ENCODE measurements at regions not wholly inside any gene's neighbourhood (a gene's known extent, or its start where the extent isn't known, plus 50 kb on each side); places are given as distances from the start of the nearest gene placed in this dataset.

DNA sequence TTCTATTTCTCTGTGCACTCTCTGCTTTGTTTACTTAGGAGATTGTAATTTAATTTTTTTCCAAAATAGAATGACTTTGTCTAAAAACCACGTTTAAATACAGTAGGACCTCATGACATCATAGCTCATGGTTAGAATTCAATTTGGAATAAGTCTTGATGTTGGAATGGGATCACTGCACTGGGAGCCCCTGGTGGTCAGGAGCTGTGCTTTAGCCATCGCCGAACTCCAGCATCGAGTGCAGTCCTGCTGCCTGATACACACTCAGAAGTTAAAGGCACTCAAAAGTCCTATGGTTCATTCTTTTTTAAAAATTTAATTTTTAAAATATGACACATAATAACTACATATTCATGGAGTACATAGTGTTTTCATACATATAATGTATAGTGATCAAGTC, 75.1 kb downstream of the TEX35 start:
- TF ChIP-seq, protein P1, sequence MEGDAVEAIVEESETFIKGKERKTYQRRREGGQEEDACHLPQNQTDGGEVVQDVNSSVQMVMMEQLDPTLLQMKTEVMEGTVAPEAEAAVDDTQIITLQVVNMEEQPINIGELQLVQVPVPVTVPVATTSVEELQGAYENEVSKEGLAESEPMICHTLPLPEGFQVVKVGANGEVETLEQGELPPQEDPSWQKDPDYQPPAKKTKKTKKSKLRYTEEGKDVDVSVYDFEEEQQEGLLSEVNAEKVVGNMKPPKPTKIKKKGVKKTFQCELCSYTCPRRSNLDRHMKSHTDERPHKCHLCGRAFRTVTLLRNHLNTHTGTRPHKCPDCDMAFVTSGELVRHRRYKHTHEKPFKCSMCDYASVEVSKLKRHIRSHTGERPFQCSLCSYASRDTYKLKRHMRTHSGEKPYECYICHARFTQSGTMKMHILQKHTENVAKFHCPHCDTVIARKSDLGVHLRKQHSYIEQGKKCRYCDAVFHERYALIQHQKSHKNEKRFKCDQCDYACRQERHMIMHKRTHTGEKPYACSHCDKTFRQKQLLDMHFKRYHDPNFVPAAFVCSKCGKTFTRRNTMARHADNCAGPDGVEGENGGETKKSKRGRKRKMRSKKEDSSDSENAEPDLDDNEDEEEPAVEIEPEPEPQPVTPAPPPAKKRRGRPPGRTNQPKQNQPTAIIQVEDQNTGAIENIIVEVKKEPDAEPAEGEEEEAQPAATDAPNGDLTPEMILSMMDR (IDR thresholded peaks at IDR 0.05) = no peak
- TF ChIP-seq EP300 (IDR thresholded peaks at IDR 0.05) (no peak), POLR2A (IDR thresholded peaks at IDR 0.05; ENCODE audit: low read depth) (no peak)

Measured in esophagus muscularis mucosa (tissue), 4 donors.